ENCODE measurements at regions not wholly inside any gene's neighbourhood (a gene's known extent, or its start where the extent isn't known, plus 50 kb on each side); places are given as distances from the start of the nearest gene placed in this dataset.
A peak's percentile ranks its signal among the peaks of the same experiment; 100 is the strongest.

DNA sequence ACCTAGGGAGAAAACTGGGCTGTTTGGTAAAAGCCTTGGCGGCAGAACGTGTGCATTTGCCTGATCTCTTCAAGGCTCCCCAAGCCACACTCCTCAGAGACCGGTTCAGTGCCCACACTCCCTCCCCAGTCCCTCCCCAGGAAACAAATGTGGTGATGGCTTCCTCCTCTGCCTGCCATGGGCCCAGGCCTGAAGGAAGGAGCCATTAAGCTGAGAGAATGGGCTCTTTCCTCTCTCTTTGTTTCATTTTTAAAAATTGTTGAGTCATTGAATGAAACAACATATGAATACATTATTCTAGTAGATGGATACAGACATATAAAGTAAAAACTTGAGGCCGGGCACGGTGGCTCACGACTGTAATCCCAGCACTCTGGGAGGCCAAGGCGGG is 50.6 kb upstream of the YWHAQ start:
- H3K9me3 ChIP-seq (ENCODE audit: control insufficient read depth, low read length, poor library complexity, severe bottlenecking) = no peaks in the 10 kb centered on the region
- no peaks in the 10 kb centered on the region for H3K36me3 Mint-ChIP-seq (ENCODE audit: low read depth)
- H3K4me3 Mint-ChIP-seq = no peak overlapping the region
- DNase-seq (peak in 2 of 3 donors; percentile 12 to 16), ATAC-seq (peak; percentile 100)
- peaks cover 9% of the 10 kb centered on the region for H3K4me1 Mint-ChIP-seq
- no peaks in the 10 kb centered on the region for H3K27me3 Mint-ChIP-seq
- peak overlapping the region; percentile 81 for H3K27ac Mint-ChIP-seq

DNA sequence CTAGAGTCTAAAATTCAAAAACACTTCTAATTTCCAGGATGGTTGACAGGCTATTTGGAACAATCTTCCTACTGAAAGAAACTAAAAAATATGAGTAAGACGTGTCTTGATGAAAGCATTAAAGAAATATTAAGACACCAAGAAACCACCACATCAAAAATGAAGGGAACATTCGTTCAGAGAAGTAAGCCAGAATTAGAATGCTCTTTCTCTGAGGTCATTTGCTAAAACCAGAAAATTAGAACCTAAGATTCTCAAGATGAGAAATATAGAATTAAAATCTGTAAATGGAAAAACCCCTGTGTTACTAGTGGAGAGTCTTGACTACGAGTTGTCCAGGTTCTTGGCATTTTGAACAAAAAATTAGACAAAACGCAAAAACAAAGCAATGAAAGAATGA is 54.8 kb upstream of the YWHAQ start:
- Mint-ChIP-seq H3K4me1 (peaks cover 11% of the 10 kb centered on the region), H3K36me3 (ENCODE audit: low read depth) (no peaks in the 10 kb centered on the region), H3K27ac (no peak overlapping the region), H3K4me3 (no peak overlapping the region), H3K27me3 (no peaks in the 10 kb centered on the region)
- H3K9me3 ChIP-seq (ENCODE audit: control insufficient read depth, low read length, poor library complexity, severe bottlenecking) = no peaks in the 10 kb centered on the region
- DNase-seq = no peak
- ATAC-seq = no peak

DNA sequence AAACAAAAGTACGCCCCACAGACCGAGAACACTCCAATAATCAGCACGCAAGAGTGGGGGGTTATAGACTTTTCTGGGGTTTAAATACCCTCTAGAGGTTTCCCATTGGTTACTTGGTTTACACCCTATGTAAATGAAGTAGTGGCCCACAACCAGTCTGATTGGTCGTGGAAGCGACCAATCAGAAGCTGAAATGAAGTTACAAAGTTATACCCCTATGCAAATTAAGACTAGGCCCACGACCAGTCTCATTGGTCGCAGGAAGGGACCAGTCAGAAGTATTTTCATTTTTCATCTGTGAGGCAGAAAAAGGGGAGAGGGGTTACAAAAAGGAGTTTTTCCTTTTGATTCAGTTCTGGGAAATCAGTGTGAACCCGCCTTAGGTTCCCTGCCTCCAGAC is 55.3 kb upstream of the YWHAQ start:
- Mint-ChIP-seq H3K4me1 (peaks cover 10% of the 10 kb centered on the region), H3K36me3 (ENCODE audit: low read depth) (no peaks in the 10 kb centered on the region), H3K27ac (no peak overlapping the region), H3K4me3 (no peak overlapping the region), H3K27me3 (no peaks in the 10 kb centered on the region)
- H3K9me3 ChIP-seq (ENCODE audit: control insufficient read depth, low read length, poor library complexity, severe bottlenecking) = no peaks in the 10 kb centered on the region
- no peak for DNase-seq
- ATAC-seq = no peak

DNA sequence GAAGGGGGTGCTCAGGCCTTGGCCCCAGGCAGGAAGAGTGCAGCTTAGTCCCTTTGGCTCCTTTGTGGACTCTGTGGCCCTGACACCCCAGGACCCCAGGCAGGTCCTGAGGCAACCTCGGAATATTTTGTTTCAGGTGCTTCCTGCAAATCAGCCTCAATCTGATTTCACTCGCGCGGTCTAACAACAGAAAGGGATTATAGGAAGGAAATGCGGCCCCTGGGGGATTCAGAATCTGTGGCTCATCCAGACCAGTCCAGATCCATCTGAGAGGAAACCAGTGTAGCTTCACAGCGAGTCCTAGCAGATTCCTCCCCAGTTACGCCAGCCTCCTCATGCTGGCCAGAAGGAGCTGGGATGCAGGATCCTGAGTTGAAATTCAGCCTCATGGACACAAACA is 59.5 kb upstream of the YWHAQ start:
- Mint-ChIP-seq H3K4me3 (peak overlapping the region; percentile 12), H3K36me3 (ENCODE audit: low read depth) (no peaks in the 10 kb centered on the region), H3K27ac (no peak overlapping the region), H3K4me1 (peaks cover 10% of the 10 kb centered on the region), H3K27me3 (no peaks in the 10 kb centered on the region)
- ATAC-seq (no peak), DNase-seq (no peak)
- no peaks in the 10 kb centered on the region for H3K9me3 ChIP-seq (ENCODE audit: control insufficient read depth, low read length, poor library complexity, severe bottlenecking)

DNA sequence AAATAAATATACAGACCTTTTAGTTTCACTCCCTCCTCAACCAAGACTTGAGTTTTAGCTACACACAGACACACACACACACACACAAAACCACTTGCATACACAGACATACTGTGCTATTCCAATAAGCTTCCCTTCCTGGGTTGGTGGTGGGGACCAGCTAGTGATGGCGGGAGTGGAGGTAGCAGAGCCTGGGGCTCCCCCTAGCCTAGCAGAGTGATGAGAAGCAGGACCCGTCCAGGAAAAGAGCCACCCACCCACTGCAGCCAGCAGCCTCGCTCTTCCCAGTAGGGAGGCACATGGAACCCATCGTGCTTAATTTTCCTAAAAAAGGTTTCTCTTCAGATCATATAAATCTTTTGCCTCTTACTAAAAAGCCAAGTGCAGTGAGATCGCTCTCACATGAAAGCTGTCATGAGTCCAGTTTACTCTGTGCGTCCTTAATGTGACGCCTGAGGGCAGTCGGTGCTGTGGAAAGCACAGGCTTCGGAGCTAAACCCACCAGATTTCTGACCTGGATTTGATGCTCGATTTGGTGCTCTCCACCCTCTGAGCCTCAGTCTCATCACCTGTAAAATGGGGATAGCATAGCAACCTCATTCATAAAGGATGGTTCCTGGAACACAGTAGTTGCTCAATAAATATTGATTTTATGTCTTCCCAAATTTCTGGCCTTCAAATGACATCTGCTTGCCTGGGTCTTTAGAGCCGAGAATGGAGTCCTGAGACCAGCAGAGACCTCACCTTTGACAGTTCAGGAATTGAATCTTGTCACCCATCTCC is 60.1 kb upstream of the YWHAQ start:
- DNase-seq (no peak), ATAC-seq (no peak)
- H3K9me3 ChIP-seq (ENCODE audit: control insufficient read depth, low read length, poor library complexity, severe bottlenecking) = no peaks in the 10 kb centered on the region
- H3K36me3 Mint-ChIP-seq (ENCODE audit: low read depth) = no peaks in the 10 kb centered on the region
- H3K27me3 Mint-ChIP-seq = no peaks in the 10 kb centered on the region
- H3K4me3 Mint-ChIP-seq = peak overlapping the region; percentile 12
- H3K4me1 Mint-ChIP-seq = peaks cover 10% of the 10 kb centered on the region
- H3K27ac Mint-ChIP-seq = no peak overlapping the region

DNA sequence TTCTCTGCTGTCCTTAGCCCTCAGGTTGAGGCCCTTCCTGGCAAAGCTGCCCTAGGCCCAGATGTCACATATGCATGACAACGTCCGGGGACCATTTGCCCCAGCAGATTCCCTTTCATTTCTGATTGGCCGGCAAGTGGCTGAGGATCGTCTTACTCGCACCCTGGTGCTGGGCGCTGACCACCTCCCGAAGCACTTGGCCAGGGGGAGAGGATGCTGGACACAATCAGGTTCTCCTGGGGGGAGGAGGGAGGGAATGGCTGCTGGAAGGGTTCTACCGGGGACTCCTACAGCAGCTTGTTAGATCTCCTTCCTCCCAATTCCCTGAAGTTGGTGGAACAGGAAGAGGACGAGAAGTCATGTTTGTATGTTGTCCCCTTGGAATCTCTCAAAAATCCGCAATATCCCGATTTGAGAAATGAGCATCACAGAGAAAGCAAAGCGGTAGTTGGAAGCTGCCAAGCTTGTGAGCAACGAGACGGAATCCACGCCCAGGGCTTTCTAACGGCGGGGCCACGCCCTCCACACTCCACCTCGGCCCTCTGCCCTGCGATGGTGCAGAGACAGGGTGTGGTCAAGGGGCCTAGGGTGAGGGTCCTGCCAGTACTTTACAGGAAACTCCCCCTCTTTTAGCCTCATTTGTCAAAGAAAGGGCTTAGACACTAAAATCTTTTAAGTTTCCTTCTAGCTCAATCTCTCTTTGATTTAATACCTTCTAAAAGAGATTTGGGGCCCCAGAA is 61.8 kb upstream of the YWHAQ start:
- no peaks in the 10 kb centered on the region for H3K9me3 ChIP-seq (ENCODE audit: control insufficient read depth, low read length, poor library complexity, severe bottlenecking)
- Mint-ChIP-seq H3K27me3 (no peaks in the 10 kb centered on the region), H3K27ac (peak overlapping the region; percentile 91), H3K36me3 (ENCODE audit: low read depth) (no peaks in the 10 kb centered on the region), H3K4me1 (peaks cover 6% of the 10 kb centered on the region), H3K4me3 (peak overlapping the region; percentile 25)
- ATAC-seq = peak; percentile 68
- DNase-seq = no peak

DNA sequence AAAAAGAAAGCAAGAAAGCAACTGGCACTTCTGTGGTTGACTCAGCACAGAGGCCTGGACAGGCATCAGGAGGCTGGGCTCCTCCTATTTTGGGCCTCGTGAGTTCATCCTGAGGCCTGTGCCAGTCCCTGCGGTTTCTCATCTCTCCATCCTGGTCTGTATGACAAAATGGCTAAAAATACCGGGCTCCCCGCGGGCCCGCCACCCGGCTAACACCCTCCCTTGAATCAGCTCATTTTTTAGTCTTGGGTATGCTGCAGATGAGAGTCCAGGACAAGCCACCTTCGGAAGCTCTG is 62.3 kb upstream of the YWHAQ start:
- peaks cover 10% of the 10 kb centered on the region for H3K4me1 Mint-ChIP-seq
- no peaks in the 10 kb centered on the region for H3K9me3 ChIP-seq (ENCODE audit: control insufficient read depth, low read length, poor library complexity, severe bottlenecking)
- peak; percentile 35 for ATAC-seq
- H3K27me3 Mint-ChIP-seq = no peaks in the 10 kb centered on the region
- H3K36me3 Mint-ChIP-seq (ENCODE audit: low read depth) = no peaks in the 10 kb centered on the region
- H3K27ac Mint-ChIP-seq = peak overlapping the region; percentile 91
- H3K4me3 Mint-ChIP-seq = no peak overlapping the region
- no peak for DNase-seq

DNA sequence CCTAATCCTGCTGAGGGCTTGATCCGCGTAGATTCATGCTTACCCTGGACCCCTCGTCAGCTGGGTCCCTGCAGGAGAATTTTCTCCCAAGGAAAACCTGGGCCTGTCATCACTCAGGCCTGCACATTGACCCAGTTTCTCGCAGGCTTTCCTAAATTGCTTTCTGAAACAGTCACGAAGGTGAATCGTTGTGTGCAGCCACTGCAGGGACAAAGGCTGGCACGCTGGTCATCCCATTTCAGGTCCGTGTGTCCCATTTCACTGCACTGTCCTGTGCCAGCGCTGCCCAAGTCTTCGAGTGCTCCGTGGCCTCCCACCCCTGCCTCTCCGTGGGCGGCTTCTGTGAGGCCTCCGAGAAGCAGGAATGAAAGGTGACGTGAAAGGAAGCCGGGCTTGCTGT is 62.8 kb upstream of the YWHAQ start:
- DNase-seq (no peak), ATAC-seq (no peak)
- peak overlapping the region; percentile 91 for H3K27ac Mint-ChIP-seq
- H3K4me3 Mint-ChIP-seq = no peak overlapping the region
- no peaks in the 10 kb centered on the region for H3K9me3 ChIP-seq (ENCODE audit: control insufficient read depth, low read length, poor library complexity, severe bottlenecking)
- H3K36me3 Mint-ChIP-seq (ENCODE audit: low read depth) = no peaks in the 10 kb centered on the region
- H3K4me1 Mint-ChIP-seq = peaks cover 12% of the 10 kb centered on the region
- no peaks in the 10 kb centered on the region for H3K27me3 Mint-ChIP-seq

DNA sequence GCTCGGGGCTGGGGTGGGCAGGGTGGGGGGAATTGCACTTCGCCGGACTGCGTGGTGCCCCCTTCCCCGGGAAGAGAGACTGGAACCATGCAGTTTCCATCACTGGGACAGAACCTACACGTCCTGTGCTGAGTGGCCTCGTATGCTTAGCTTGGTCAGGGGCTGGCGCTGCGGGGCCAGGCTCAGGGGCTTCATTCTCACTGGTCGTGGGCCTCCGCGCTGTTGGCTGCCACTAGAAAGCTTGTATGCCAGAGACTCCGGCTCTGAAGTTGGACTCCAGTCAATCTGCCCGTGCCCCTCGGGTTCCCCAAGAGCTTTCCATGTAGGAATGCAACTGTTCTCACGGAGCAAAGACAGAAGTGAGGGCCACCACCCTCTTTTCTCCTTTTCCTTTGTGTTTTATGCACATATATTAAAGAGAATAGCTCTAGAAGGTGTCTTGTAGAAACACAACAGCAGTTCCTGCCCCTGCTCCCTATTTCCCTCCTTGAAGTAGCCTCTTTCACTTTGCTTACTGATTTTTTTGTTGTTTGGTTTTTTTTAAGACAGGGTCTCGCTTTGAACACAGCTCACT is 64.0 kb upstream of the YWHAQ start:
- Mint-ChIP-seq H3K4me3 (no peak overlapping the region), H3K27ac (peak overlapping the region; percentile 57)

DNA sequence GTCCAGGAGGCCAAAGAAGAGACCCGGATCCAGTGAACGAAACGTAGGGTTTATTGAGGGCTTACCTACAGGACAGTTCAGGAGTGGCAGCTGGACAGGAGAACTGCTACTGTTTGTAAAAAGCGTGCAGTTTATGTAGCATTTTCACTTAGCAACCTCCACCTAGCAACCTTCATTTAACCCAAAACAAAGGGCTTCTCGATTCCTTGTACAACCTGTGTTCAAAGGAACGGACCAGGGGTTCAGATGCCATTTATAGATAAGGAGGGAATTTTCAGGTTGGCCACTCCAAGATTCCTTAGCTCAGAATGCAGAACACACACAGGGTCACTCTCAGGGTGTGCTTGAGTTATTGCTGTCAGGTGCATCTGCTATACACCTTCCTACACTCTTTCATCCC is 65.1 kb upstream of the YWHAQ start:
- ATAC-seq = no peak
- Mint-ChIP-seq H3K4me1 (peaks cover 14% of the 10 kb centered on the region), H3K4me3 (no peak overlapping the region), H3K27ac (peak overlapping the region; percentile 57), H3K27me3 (no peaks in the 10 kb centered on the region), H3K36me3 (ENCODE audit: low read depth) (no peaks in the 10 kb centered on the region)
- no peaks in the 10 kb centered on the region for H3K9me3 ChIP-seq (ENCODE audit: control insufficient read depth, low read length, poor library complexity, severe bottlenecking)
- no peak for DNase-seq

More for the DNA sequence above, 64.0 kb upstream of the YWHAQ start:
- Mint-ChIP-seq H3K27me3 (no peaks in the 10 kb centered on the region), H3K4me1 (peaks cover 14% of the 10 kb centered on the region), H3K36me3 (ENCODE audit: low read depth) (no peaks in the 10 kb centered on the region)
- H3K9me3 ChIP-seq (ENCODE audit: control insufficient read depth, low read length, poor library complexity, severe bottlenecking) = no peaks in the 10 kb centered on the region
- DNase-seq = no peak
- no peak for ATAC-seq

DNA sequence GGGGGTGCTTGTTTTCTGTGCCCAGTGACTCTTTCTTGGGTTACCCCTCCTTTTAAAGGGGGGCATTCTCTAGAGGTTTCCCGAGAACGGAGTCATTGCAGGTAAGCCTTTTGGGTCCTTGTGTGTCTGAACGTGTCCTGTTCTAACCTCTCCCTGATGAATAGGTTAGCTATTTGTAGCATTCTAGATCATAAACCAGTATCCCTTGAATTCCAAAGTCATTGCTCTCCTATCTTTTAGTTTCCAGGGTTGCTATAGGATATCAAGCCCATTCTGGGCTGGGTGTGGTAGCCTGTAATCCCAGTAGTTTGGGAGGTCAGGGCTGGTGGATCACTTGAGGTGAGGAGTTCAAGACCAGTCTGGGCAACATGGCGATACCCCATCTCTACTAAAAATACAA is 65.9 kb upstream of the YWHAQ start:
- no peaks in the 10 kb centered on the region for H3K27me3 Mint-ChIP-seq
- peak overlapping the region; percentile 54 for H3K27ac Mint-ChIP-seq
- H3K36me3 Mint-ChIP-seq (ENCODE audit: low read depth) = no peaks in the 10 kb centered on the region
- no peak overlapping the region for H3K4me3 Mint-ChIP-seq
- H3K4me1 Mint-ChIP-seq = peaks cover 13% of the 10 kb centered on the region
- DNase-seq = no peak
- H3K9me3 ChIP-seq (ENCODE audit: control insufficient read depth, low read length, poor library complexity, severe bottlenecking) = no peaks in the 10 kb centered on the region
- no peak for ATAC-seq

DNA sequence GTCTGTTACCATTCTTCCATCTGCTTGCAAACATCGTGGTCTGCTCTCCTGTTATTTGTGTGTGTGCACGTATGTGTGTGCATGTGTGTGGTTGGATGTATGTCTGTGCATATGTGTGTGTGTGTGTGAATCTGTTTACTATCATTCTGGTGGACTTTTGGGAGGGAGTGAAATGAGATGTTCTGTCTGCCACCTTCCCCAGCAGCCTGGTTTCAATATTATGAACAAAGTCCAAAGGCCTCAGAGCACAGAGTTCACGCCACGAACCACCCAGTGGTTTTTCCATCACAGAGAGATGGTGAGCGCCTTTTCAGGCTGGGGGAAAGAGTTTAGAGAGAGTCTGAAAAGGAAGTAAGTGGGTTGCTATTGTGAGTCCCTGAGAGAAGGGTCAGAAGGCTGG is 67.1 kb upstream of the YWHAQ start:
- no peaks in the 10 kb centered on the region for H3K27me3 Mint-ChIP-seq
- ATAC-seq = no peak
- H3K9me3 ChIP-seq (ENCODE audit: control insufficient read depth, low read length, poor library complexity, severe bottlenecking) = no peaks in the 10 kb centered on the region
- peaks cover 21% of the 10 kb centered on the region for H3K4me1 Mint-ChIP-seq
- no peaks in the 10 kb centered on the region for H3K36me3 Mint-ChIP-seq (ENCODE audit: low read depth)
- no peak overlapping the region for H3K27ac Mint-ChIP-seq
- DNase-seq = no peak
- H3K4me3 Mint-ChIP-seq = no peak overlapping the region

DNA sequence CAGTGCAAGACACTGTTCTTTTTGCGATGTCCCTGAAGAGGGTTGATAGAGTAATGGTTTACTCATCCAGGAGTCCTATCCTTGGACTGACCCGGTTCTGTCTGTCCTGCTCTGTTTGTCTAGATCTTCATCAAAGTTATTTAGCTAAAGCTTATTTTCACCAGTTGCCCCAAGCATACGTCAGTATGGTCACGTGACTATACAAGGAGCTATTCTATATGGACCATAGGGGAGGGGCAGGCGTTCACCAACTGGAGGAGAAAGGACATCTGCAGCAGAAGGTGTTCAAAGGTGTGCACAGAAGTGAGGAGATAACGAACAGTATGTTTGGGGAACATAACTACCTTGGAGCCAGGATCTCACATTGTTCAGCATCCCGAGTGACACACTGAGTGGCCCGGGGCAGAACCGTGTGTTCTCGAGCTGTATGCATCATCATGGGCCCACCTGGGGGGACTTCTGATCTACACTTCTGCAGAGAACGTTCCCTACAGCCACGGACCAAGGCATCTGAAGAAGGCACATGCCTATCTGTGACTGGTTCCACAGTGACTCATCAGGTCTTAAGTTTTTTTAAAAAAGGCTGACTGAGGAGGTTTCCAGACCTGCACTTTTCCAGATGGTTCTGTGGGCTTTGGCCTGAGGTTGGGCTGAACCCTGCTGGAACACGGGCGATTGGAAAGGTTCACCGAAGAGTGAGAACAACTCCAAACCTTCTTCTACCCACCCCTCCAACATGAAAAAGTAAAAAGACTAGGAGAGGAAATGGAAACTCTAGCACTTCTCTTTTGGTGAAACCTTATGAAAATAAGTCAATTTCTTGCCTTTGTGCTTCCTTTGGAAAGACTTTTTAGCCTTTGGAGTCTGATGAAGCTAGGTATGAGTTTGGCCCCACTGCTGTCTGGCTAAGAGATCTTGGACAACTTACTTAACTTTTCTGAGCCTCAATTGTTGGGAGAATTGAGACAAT is 68.6 kb upstream of the YWHAQ start:
- Mint-ChIP-seq H3K27ac (peak overlapping the region; percentile 41), H3K4me3 (no peak overlapping the region), H3K4me1 (peaks cover 27% of the 10 kb centered on the region), H3K36me3 (ENCODE audit: low read depth) (no peaks in the 10 kb centered on the region), H3K27me3 (no peaks in the 10 kb centered on the region)
- H3K9me3 ChIP-seq (ENCODE audit: control insufficient read depth, low read length, poor library complexity, severe bottlenecking) = no peaks in the 10 kb centered on the region
- DNase-seq = no peak
- ATAC-seq = no peak

Data from T-helper 17 cell (primary cell).